Mucosa of descending colon (tissue), 3 donors: ENCODE measurements at regions not wholly inside any gene's neighbourhood (a gene's known extent, or its start where the extent isn't known, plus 50 kb on each side); places are given as distances from the start of the nearest gene placed in this dataset.

Experiments
- ATAC-seq: fragments of 200-7000 bp; cut with Tn5 transposase; one replicate; pipeline ENCODE4 v1.9.1; 2020; ENCODE audit warnings: mild to moderate bottlenecking, moderate library complexity
- DNase-seq, 3 donors: peaks; one replicate each; pipeline ENCODE4 v3.0.0-alpha.2; 2020
- H3K36me3 ChIP-seq: fragments of 200-600 bp; one replicate; pipeline ENCODE4 v1.8.0; 2021; ENCODE audit warnings: low read depth, mild to moderate bottlenecking
- H3K4me1 ChIP-seq: fragments of 200-600 bp; one replicate; pipeline ENCODE4 v1.8.0; 2021; ENCODE audit warnings: low read depth, mild to moderate bottlenecking
- H3K4me3 ChIP-seq: fragments of 200-600 bp; one replicate; pipeline ENCODE4 v1.8.0; 2021; ENCODE audit warnings: mild to moderate bottlenecking
- H3K9me3 ChIP-seq: fragments of 200-600 bp; one replicate; pipeline ENCODE4 v1.8.0; 2021; ENCODE audit warnings: mild to moderate bottlenecking
- intact Hi-C, 2 donors: fragments of 100-400 bp; cut with DNase I in 1 of 2; cut with micrococcal nuclease in 1 of 2; formaldehyde crosslinking; loops; one replicate each; pipeline versions ENCODE4 v1.11.0 to v1.11.1; 2022; cut with DNase I, micrococcal nuclease
- TF ChIP-seq, protein P1 (sequence below): fragments of 200-600 bp; IDR thresholded peaks from one replicate; pipeline ENCODE4 v1.8.0; 2022; ENCODE audit warnings: antibody characterized with exemption, mild to moderate bottlenecking
- donor health status: DM: no; HTN: no; CAD: no; lungs with moderate emphysema.
- donor health status: DM: no; HTN: no; CAD: no.
- donor health status: DM: no; HTN: yes; CAD: no.

DNA sequence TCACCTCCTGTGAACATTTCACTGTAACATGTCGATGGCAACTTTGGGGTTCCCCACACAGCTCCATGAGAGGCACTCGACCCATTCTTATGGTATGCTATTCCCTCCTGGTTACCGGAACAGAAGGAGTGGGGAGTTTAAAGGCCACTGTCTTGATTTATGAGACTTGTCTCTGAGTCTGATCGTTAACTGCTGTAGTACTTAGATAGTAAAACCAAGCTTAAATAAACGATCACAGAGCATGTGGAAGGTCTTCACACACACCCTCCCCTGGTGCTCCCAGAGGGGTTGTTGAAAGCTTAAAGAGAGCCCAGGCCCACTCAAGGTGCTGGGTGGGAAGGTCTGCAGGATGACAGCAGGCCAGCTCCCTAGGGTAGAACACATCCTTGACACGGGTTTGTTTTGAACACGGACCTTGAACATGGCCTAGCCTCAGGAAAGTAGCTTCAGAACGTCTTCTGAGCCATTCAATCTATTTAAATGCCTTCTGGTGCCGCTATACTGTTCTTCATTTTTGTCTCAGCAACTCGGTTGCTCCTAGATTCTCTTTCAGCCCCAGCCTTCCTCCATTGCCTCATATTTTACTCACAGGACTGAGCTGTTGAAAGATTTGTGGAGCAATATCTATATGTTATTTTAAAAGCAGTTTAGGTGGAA lies 335.3 kb downstream of the FGFR2 start:
- DNase-seq (peak in 1 of 3 donors; percentile 52), ATAC-seq (peak; percentile 81)
- intact Hi-C loops, result no loop called here
- Histone ChIP-seq H3K4me1 (peaks cover 7% of the 10 kb centered on the region), H3K4me3 (no peak overlapping the region), H3K9me3 (no peaks in the 10 kb centered on the region), H3K36me3 (no peaks in the 10 kb centered on the region)
- TF ChIP-seq, protein P1, sequence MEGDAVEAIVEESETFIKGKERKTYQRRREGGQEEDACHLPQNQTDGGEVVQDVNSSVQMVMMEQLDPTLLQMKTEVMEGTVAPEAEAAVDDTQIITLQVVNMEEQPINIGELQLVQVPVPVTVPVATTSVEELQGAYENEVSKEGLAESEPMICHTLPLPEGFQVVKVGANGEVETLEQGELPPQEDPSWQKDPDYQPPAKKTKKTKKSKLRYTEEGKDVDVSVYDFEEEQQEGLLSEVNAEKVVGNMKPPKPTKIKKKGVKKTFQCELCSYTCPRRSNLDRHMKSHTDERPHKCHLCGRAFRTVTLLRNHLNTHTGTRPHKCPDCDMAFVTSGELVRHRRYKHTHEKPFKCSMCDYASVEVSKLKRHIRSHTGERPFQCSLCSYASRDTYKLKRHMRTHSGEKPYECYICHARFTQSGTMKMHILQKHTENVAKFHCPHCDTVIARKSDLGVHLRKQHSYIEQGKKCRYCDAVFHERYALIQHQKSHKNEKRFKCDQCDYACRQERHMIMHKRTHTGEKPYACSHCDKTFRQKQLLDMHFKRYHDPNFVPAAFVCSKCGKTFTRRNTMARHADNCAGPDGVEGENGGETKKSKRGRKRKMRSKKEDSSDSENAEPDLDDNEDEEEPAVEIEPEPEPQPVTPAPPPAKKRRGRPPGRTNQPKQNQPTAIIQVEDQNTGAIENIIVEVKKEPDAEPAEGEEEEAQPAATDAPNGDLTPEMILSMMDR, result no peak

DNA sequence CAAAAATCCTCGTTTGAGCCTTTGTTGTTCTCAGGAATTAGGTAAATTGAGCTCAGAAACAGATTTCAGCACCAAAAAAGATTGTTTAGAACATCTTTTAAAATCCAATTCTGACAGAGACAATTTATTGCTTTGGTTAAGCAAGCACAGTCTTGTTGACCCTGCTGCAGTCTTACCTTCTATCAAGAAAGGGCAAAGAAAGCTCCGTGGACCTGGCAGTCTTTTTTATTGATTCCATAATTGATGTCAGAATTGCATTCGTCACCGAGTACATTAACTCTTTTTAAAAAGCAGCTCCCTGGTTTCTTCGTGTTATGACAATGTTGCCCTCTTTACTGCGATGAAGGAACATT lies 334.8 kb downstream of the FGFR2 start:
- intact Hi-C loops, result no loop called here
- no peak overlapping the region for H3K4me3 ChIP-seq
- ATAC-seq, result peak; percentile 58
- H3K4me1 ChIP-seq, result peaks cover 7% of the 10 kb centered on the region
- TF ChIP-seq, protein P1, result no peak
- H3K36me3 ChIP-seq, result no peaks in the 10 kb centered on the region
- no peak for DNase-seq
- no peaks in the 10 kb centered on the region for H3K9me3 ChIP-seq

DNA sequence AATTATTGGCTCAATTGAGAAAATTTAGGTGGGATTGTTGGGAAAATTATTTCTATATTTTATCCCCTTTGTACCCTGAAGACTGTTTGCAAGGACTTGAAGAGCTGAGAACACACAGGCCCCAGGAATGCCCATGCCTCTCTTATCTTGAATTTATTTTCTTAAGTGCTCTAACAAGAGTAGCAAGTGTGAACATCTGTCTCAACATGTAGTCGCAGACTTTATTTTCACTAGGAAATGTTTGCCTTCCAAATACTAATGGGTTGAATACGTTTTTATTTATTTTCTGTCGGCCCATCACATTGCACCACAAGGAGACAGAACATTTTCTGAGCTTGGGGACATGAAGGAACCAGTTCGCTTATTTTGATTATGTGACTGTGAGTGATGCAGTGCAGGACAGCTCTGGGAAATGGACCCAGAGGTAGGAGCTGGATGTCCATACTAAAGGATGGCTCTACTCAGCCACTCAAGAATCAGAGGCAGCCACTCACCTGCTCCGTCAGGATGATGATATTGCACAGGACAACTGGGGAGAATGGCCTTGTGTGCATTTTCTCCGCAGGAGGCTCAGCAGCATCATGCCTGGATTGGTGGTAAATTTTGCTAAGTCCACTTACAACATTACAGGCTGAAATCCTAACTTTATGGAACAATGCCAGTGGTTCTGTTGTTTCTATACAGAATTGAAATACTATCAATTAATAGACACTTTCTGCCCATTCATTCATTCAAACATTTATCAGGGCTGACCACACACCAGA lies 332.7 kb downstream of the FGFR2 start:
- intact Hi-C loops, result no loop called here

DNA sequence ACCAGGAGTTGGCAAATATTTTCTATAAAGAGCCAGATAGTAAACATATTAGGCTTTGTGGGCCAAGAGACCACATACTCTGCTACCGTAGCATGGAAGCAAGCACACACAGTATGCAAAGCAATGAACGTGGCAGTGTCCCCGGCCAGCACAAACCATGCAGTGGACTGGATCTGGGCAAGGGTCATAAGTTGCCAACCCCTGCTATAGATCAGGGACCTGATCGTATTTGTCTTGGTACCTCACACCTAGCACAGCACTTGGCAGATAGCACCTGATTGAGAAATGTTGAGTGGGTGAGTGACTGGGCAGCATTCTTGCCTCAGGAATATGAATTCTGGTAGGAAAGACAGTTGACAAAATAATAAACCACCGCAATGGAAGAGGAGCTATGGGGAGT lies 331.9 kb downstream of the FGFR2 start:
- no peaks in the 10 kb centered on the region for H3K36me3 ChIP-seq
- DNase-seq, result no peak
- ATAC-seq, result no peak
- H3K4me3 ChIP-seq, result no peak overlapping the region
- intact Hi-C loops, result no loop called here
- no peaks in the 10 kb centered on the region for H3K9me3 ChIP-seq
- H3K4me1 ChIP-seq, result no peaks in the 10 kb centered on the region
- TF ChIP-seq, protein P1, result no peak

More for the DNA sequence above, 332.7 kb downstream of the FGFR2 start:
- Histone ChIP-seq H3K9me3 (no peaks in the 10 kb centered on the region), H3K4me3 (no peak overlapping the region), H3K4me1 (no peaks in the 10 kb centered on the region), H3K36me3 (no peaks in the 10 kb centered on the region)
- TF ChIP-seq, protein P1, result no peak
- ATAC-seq, result no peak
- DNase-seq, result no peak

DNA sequence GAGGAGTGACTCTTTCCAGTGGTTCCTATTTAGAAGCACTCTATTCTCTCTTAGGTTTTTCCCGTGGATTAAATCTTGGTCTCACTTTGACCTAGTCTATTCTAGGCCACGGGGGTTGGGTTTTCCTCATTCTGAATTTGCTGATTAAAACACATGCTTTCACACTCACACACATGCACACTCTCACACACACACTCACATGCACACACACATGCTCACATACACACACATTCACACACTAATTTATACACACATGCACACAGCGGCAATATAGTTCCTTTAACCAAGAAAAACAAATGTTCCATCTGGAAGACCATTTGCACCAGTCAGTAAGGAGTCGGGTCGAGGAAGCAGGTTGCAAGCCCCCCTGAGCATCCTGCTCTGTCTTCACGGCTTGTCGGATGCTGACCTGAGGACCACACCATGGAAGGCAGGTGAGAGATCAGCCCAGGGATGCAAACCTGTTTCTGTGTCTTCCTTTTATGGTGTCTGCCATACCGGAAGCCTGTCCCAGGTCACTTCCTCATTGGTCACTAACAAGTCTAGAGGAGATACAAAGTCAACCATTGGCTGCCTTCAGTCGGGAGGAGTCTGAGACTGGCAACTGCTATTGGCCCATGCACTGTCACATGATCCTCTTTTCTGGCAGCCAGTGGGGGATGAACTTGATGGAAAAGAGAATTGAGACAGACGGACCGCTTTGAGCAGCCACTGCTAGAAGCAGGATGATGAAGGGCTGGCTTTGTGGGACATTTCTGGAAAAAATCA lies 330.8 kb downstream of the FGFR2 start:
- Histone ChIP-seq H3K36me3 (no peaks in the 10 kb centered on the region), H3K4me1 (no peaks in the 10 kb centered on the region), H3K9me3 (no peaks in the 10 kb centered on the region), H3K4me3 (no peak overlapping the region)
- TF ChIP-seq, protein P1, result no peak
- ATAC-seq (no peak), DNase-seq (no peak)
- intact Hi-C loops, result no loop called here
